Calu3 (cell line): ENCODE measurements at regions not wholly inside any gene's neighbourhood (a gene's known extent, or its start where the extent isn't known, plus 50 kb on each side); places are given as distances from the start of the nearest gene placed in this dataset.

Source experiments
- BruUV-seq: library from RNA; stranded (reverse); fragments of 400-500 nt; replicated peaks from 2 replicates; lab custom pipeline; 2021; lab: Mats Ljungman, UMichigan
- CTCF ChIA-PET: fragments of 300-600 bp; sonication (Branson Sonifier 250); formaldehyde crosslinking; loops from one replicate; lab custom pipeline; 2022; ENCODE audit warnings: antibody characterized with exemption; lab: Charles Lee
- DNase-seq: peaks from one replicate; pipeline ENCODE4 v3.0.0; 2022
- H3K27ac Mint-ChIP-seq: one replicate; pipeline ENCODE4 v1.8.0; 2022; ENCODE audit warnings: mixed read lengths; ENCODE audit not compliant: unreplicated experiment
- H3K27me3 Mint-ChIP-seq: one replicate; pipeline ENCODE4 v1.8.0; 2022; ENCODE audit warnings: mixed read lengths; ENCODE audit not compliant: unreplicated experiment
- H3K36me3 Mint-ChIP-seq: one replicate; pipeline ENCODE4 v1.8.0; 2022; ENCODE audit warnings: mild to moderate bottlenecking, moderate library complexity, mixed read lengths; ENCODE audit not compliant: insufficient read depth, unreplicated experiment
- H3K4me1 Mint-ChIP-seq: one replicate; pipeline ENCODE4 v1.8.0; 2022; ENCODE audit warnings: mild to moderate bottlenecking, low read depth, mixed read lengths; ENCODE audit not compliant: unreplicated experiment
- H3K4me3 Mint-ChIP-seq: one replicate; pipeline ENCODE4 v1.8.0; 2022; ENCODE audit warnings: mild to moderate bottlenecking, low read depth, moderate library complexity, mixed read lengths; ENCODE audit not compliant: unreplicated experiment
- H3K9me3 Mint-ChIP-seq: one replicate; pipeline ENCODE4 v1.8.0; 2022; ENCODE audit warnings: low read depth, mixed read lengths; ENCODE audit not compliant: unreplicated experiment
- CTCF ChIP-seq: fragments of 200-600 bp; IDR thresholded peaks from one replicate; pipeline ENCODE4 v1.8.0; 2022; ENCODE audit warnings: antibody characterized with exemption; ENCODE audit not compliant: unreplicated experiment
- intact Hi-C: fragments of 100-400 bp; cut with micrococcal nuclease; formaldehyde crosslinking; loops from one replicate; pipeline ENCODE4 v1.10.0; 2022; ENCODE audit not compliant: unreplicated experiment

GRCh38 chr2:12795851-12796250 is 79.1 kb downstream of the TRIB2 start:
- Mint-ChIP-seq H3K27ac (no peak overlapping the region), H3K9me3 (peaks cover 3% of the 10 kb centered on the region), H3K4me3 (no peak overlapping the region), H3K27me3 (no peaks in the 10 kb centered on the region), H3K4me1 (no peaks in the 10 kb centered on the region), H3K36me3 (no peaks in the 10 kb centered on the region)
- no TSS peak for BruUV-seq
- no peak for TF ChIP-seq CTCF
- CTCF ChIA-PET = no interaction called here
- intact Hi-C loops = no loop called here
- no peak for DNase-seq

GRCh38 chr2:12796657-12797056 is 79.9 kb downstream of the TRIB2 start:
- Mint-ChIP-seq H3K27me3 (no peaks in the 10 kb centered on the region), H3K27ac (no peak overlapping the region), H3K4me3 (no peak overlapping the region), H3K4me1 (no peaks in the 10 kb centered on the region), H3K9me3 (peaks cover 6% of the 10 kb centered on the region), H3K36me3 (no peaks in the 10 kb centered on the region)
- intact Hi-C loops = no loop called here
- no TSS peak for BruUV-seq
- no peak for TF ChIP-seq CTCF
- CTCF ChIA-PET = no interaction called here
- DNase-seq = no peak

GRCh38 chr2:12797815-12798214 is 81.1 kb downstream of the TRIB2 start:
- no peaks in the 10 kb centered on the region for H3K36me3 Mint-ChIP-seq
- no peaks in the 10 kb centered on the region for H3K27me3 Mint-ChIP-seq
- H3K4me3 Mint-ChIP-seq = no peak overlapping the region
- H3K4me1 Mint-ChIP-seq = no peaks in the 10 kb centered on the region
- peaks cover 9% of the 10 kb centered on the region for H3K9me3 Mint-ChIP-seq
- no peak for DNase-seq
- intact Hi-C loops = no loop called here
- no peak for TF ChIP-seq CTCF
- BruUV-seq = no TSS peak
- CTCF ChIA-PET = no interaction called here
- no peak overlapping the region for H3K27ac Mint-ChIP-seq

GRCh38 chr2:12803607-12804006 is 86.9 kb downstream of the TRIB2 start:
- Mint-ChIP-seq H3K27ac (no peak overlapping the region), H3K4me1 (no peaks in the 10 kb centered on the region), H3K9me3 (peaks cover 9% of the 10 kb centered on the region), H3K27me3 (no peaks in the 10 kb centered on the region), H3K36me3 (no peaks in the 10 kb centered on the region), H3K4me3 (no peak overlapping the region)
- CTCF ChIA-PET = no interaction called here
- TF ChIP-seq CTCF = no peak
- BruUV-seq = no TSS peak
- no peak for DNase-seq
- intact Hi-C loops = no loop called here
